ENCODE measurements at regions not wholly inside any gene's neighbourhood (a gene's known extent, or its start where the extent isn't known, plus 50 kb on each side); places are given as distances from the start of the nearest gene placed in this dataset.

- no peak for TF ChIP-seq EZH2phosphoT487 (IDR thresholded peaks at IDR 0.05; ENCODE audit: borderline replicate concordance, low read depth, low read length)
- no peak for TF ChIP-seq CTCF (conservative IDR thresholded peaks at IDR 0.05; ENCODE audit: low read length)
Measured at GRCh38 chr11:11016068-11016467, 158.2 kb upstream of the ZBED5 start.

Measured in OCI-LY7 (cell line).